ENCODE measurements at regions not wholly inside any gene's neighbourhood (a gene's known extent, or its start where the extent isn't known, plus 50 kb on each side); places are given as distances from the start of the nearest gene placed in this dataset.
"Not testable (repeated sequence)": the region's sequence is repeated elsewhere in the genome, so short reads cannot be mapped to it uniquely, and the experiment has no call there.

GRCh38 chrX:51035746-51036145 lies 125.2 kb downstream of the BMP15 start:
- CTCF ChIA-PET: no interaction called here
- no peak overlapping the region for H3K27ac Mint-ChIP-seq
- H3K9me3 Mint-ChIP-seq (ENCODE audit: low read depth): no peaks in the 10 kb centered on the region
- DNase-seq: no peak
- ATAC-seq: no peak
- H3K27me3 Mint-ChIP-seq: no peaks in the 10 kb centered on the region
- no peak overlapping the region for H3K4me3 Mint-ChIP-seq
- H3K4me1 Mint-ChIP-seq: no peaks in the 10 kb centered on the region
- H3K36me3 Mint-ChIP-seq: no peaks in the 10 kb centered on the region

- H3K36me3 Mint-ChIP-seq: no peaks in the 10 kb centered on the region
- no peak for DNase-seq
- no peaks in the 10 kb centered on the region for H3K4me1 Mint-ChIP-seq
- ATAC-seq: no peak
- peaks cover 2% of the 10 kb centered on the region for H3K27me3 Mint-ChIP-seq
- CTCF ChIA-PET: no interaction called here
- no peak overlapping the region for H3K27ac Mint-ChIP-seq
- no peak overlapping the region for H3K4me3 Mint-ChIP-seq
- H3K9me3 Mint-ChIP-seq (ENCODE audit: low read depth): no peaks in the 10 kb centered on the region
Observed at GRCh38 chrX:51047950-51048349, 137.4 kb downstream of the BMP15 start.

GRCh38 chrX:51053741-51054140 lies 143.2 kb downstream of the BMP15 start:
- no peaks in the 10 kb centered on the region for H3K36me3 Mint-ChIP-seq
- no peaks in the 10 kb centered on the region for H3K4me1 Mint-ChIP-seq
- H3K9me3 Mint-ChIP-seq (ENCODE audit: low read depth): no peaks in the 10 kb centered on the region
- CTCF ChIA-PET: no interaction called here
- H3K4me3 Mint-ChIP-seq: no peak overlapping the region
- peaks cover 2% of the 10 kb centered on the region for H3K27me3 Mint-ChIP-seq
- H3K27ac Mint-ChIP-seq: no peak overlapping the region
- ATAC-seq (no peak), DNase-seq (no peak)

GRCh38 chrX:51098046-51098445 lies 187.5 kb downstream of the BMP15 start:
- CTCF ChIA-PET: no interaction called here
- peaks cover 2% of the 10 kb centered on the region for H3K27me3 Mint-ChIP-seq
- ATAC-seq: no peak
- no peak overlapping the region for H3K4me3 Mint-ChIP-seq
- no peaks in the 10 kb centered on the region for H3K4me1 Mint-ChIP-seq
- DNase-seq: no peak
- no peaks in the 10 kb centered on the region for H3K9me3 Mint-ChIP-seq (ENCODE audit: low read depth)
- no peaks in the 10 kb centered on the region for H3K36me3 Mint-ChIP-seq
- no peak overlapping the region for H3K27ac Mint-ChIP-seq

GRCh38 chrX:51119058-51119926 lies 208.8 kb downstream of the BMP15 start:
- CTCF ChIA-PET; H3K27me3 Mint-ChIP-seq; H3K4me3 Mint-ChIP-seq; H3K9me3 Mint-ChIP-seq (ENCODE audit: low read depth); ATAC-seq; H3K4me1 Mint-ChIP-seq; DNase-seq; H3K27ac Mint-ChIP-seq; H3K36me3 Mint-ChIP-seq: not testable (repeated sequence)

GRCh38 chrX:51125743-51126142 lies 206.9 kb upstream of the NUDT10 start:
- H3K9me3 Mint-ChIP-seq (ENCODE audit: low read depth); CTCF ChIA-PET; H3K36me3 Mint-ChIP-seq; H3K27me3 Mint-ChIP-seq; H3K27ac Mint-ChIP-seq; H3K4me1 Mint-ChIP-seq; DNase-seq; ATAC-seq; H3K4me3 Mint-ChIP-seq: not testable (repeated sequence)

GRCh38 chrX:51144828-51145442 lies 187.7 kb upstream of the NUDT10 start:
- ATAC-seq (no peak), DNase-seq (peak; percentile 40)
- H3K4me1 Mint-ChIP-seq: no peaks in the 10 kb centered on the region
- no peak overlapping the region for H3K4me3 Mint-ChIP-seq
- CTCF ChIA-PET: interaction anchor here (0.9 kb wide), 1 partner anchor 316 kb away, joined by 4 read pairs; no protein-coding TSS in a partner anchor
- no peaks in the 10 kb centered on the region for H3K9me3 Mint-ChIP-seq (ENCODE audit: low read depth)
- H3K36me3 Mint-ChIP-seq: no peaks in the 10 kb centered on the region
- peaks cover 19% of the 10 kb centered on the region for H3K27me3 Mint-ChIP-seq
- H3K27ac Mint-ChIP-seq: no peak overlapping the region

- H3K4me3 Mint-ChIP-seq: no peak overlapping the region
- no peak for DNase-seq
- CTCF ChIA-PET: no interaction called here
- no peaks in the 10 kb centered on the region for H3K9me3 Mint-ChIP-seq (ENCODE audit: low read depth)
- H3K27me3 Mint-ChIP-seq: peaks cover 11% of the 10 kb centered on the region
- no peaks in the 10 kb centered on the region for H3K36me3 Mint-ChIP-seq
- ATAC-seq: no peak
- H3K4me1 Mint-ChIP-seq: no peaks in the 10 kb centered on the region
- H3K27ac Mint-ChIP-seq: no peak overlapping the region
Observed at GRCh38 chrX:51148848-51149247, 183.8 kb upstream of the NUDT10 start.

GRCh38 chrX:51151734-51152133 lies 180.9 kb upstream of the NUDT10 start:
- H3K27ac Mint-ChIP-seq: no peak overlapping the region
- H3K4me1 Mint-ChIP-seq: no peaks in the 10 kb centered on the region
- H3K36me3 Mint-ChIP-seq: no peaks in the 10 kb centered on the region
- H3K4me3 Mint-ChIP-seq: no peak overlapping the region
- DNase-seq (no peak), ATAC-seq (no peak)
- peaks cover 9% of the 10 kb centered on the region for H3K27me3 Mint-ChIP-seq
- no peaks in the 10 kb centered on the region for H3K9me3 Mint-ChIP-seq (ENCODE audit: low read depth)
- CTCF ChIA-PET: no interaction called here

- Mint-ChIP-seq H3K4me1 (no peaks in the 10 kb centered on the region), H3K27me3 (no peaks in the 10 kb centered on the region), H3K27ac (no peak overlapping the region), H3K36me3 (no peaks in the 10 kb centered on the region), H3K9me3 (ENCODE audit: low read depth) (no peaks in the 10 kb centered on the region), H3K4me3 (no peak overlapping the region)
- CTCF ChIA-PET: no interaction called here
- ATAC-seq (no peak), DNase-seq (no peak)
Observed at GRCh38 chrX:51155157-51155556, 177.5 kb upstream of the NUDT10 start.

GRCh38 chrX:51155566-51155965 lies 177.1 kb upstream of the NUDT10 start:
- CTCF ChIA-PET: no interaction called here
- no peaks in the 10 kb centered on the region for H3K4me1 Mint-ChIP-seq
- H3K36me3 Mint-ChIP-seq: no peaks in the 10 kb centered on the region
- H3K27me3 Mint-ChIP-seq: no peaks in the 10 kb centered on the region
- no peak for ATAC-seq
- no peaks in the 10 kb centered on the region for H3K9me3 Mint-ChIP-seq (ENCODE audit: low read depth)
- H3K4me3 Mint-ChIP-seq: no peak overlapping the region
- no peak overlapping the region for H3K27ac Mint-ChIP-seq
- no peak for DNase-seq

- no peak overlapping the region for H3K4me3 Mint-ChIP-seq
- no peaks in the 10 kb centered on the region for H3K9me3 Mint-ChIP-seq (ENCODE audit: low read depth)
- no peak overlapping the region for H3K27ac Mint-ChIP-seq
- no peak for ATAC-seq
- no peaks in the 10 kb centered on the region for H3K27me3 Mint-ChIP-seq
- H3K36me3 Mint-ChIP-seq: no peaks in the 10 kb centered on the region
- CTCF ChIA-PET: no interaction called here
- DNase-seq: no peak
- no peaks in the 10 kb centered on the region for H3K4me1 Mint-ChIP-seq
Observed at GRCh38 chrX:51158231-51158630, 174.4 kb upstream of the NUDT10 start.

GRCh38 chrX:51159378-51159777 lies 173.2 kb upstream of the NUDT10 start:
- DNase-seq; CTCF ChIA-PET; H3K36me3 Mint-ChIP-seq; H3K27ac Mint-ChIP-seq; H3K9me3 Mint-ChIP-seq (ENCODE audit: low read depth); ATAC-seq; H3K27me3 Mint-ChIP-seq; H3K4me1 Mint-ChIP-seq; H3K4me3 Mint-ChIP-seq: not testable (repeated sequence)

GRCh38 chrX:51163730-51164129 lies 168.9 kb upstream of the NUDT10 start:
- Mint-ChIP-seq H3K36me3 (no peaks in the 10 kb centered on the region), H3K4me1 (no peaks in the 10 kb centered on the region), H3K27ac (no peak overlapping the region), H3K27me3 (no peaks in the 10 kb centered on the region), H3K4me3 (no peak overlapping the region), H3K9me3 (ENCODE audit: low read depth) (no peaks in the 10 kb centered on the region)
- DNase-seq (no peak), ATAC-seq (no peak)
- CTCF ChIA-PET: no interaction called here
